GM18499 (cell line): ENCODE measurements at regions not wholly inside any gene's neighbourhood (a gene's known extent, or its start where the extent isn't known, plus 50 kb on each side); places are given as distances from the start of the nearest gene placed in this dataset.

Source experiments
- ATAC-seq: cut with Tn5 transposase; IDR thresholded peaks from one replicate; pipeline ENCODE4 v1.9.1; 2021; ENCODE audit warnings: moderate number of reproducible peaks; ENCODE audit not compliant: insufficient read depth, unreplicated experiment

- no peak for ATAC-seq
These were observed 169.1 kb downstream of the GUCY2F start for GRCh38 chrX:109312757-109313156.

GRCh38 chrX:109310031-109310430 lies 171.9 kb downstream of the GUCY2F start:
- ATAC-seq: no peak

GRCh38 chrX:109301177-109301576 lies 180.7 kb downstream of the GUCY2F start:
- ATAC-seq: no peak

GRCh38 chrX:109300415-109300814 lies 181.5 kb downstream of the GUCY2F start:
- no peak for ATAC-seq

- no peak for ATAC-seq
These were observed 182.8 kb downstream of the GUCY2F start for GRCh38 chrX:109299091-109299490.

- no peak for ATAC-seq
These were observed 187.6 kb downstream of the GUCY2F start for GRCh38 chrX:109294097-109294814.

- no peak for ATAC-seq
These were observed 198.0 kb downstream of the GUCY2F start for GRCh38 chrX:109283870-109284269.

GRCh38 chrX:109281483-109282275 lies 200.2 kb downstream of the GUCY2F start:
- peak; percentile 82 for ATAC-seq

- no peak for ATAC-seq
These were observed 207.1 kb downstream of the GUCY2F start for GRCh38 chrX:109274806-109275205.

- peak; percentile 95 for ATAC-seq
These were observed 211.1 kb downstream of the GUCY2F start for GRCh38 chrX:109270580-109271484.

- no peak for ATAC-seq
These were observed 213.5 kb downstream of the GUCY2F start for GRCh38 chrX:109268340-109268739.

GRCh38 chrX:109266034-109266433 lies 215.9 kb downstream of the GUCY2F start:
- no peak for ATAC-seq

GRCh38 chrX:109264878-109265277 lies 217.0 kb downstream of the GUCY2F start:
- ATAC-seq: no peak

GRCh38 chrX:109261279-109261678 lies 220.6 kb downstream of the GUCY2F start:
- no peak for ATAC-seq

GRCh38 chrX:109252789-109253188 lies 229.1 kb downstream of the GUCY2F start:
- no peak for ATAC-seq

- no peak for ATAC-seq
These were observed 263.1 kb downstream of the GUCY2F start for GRCh38 chrX:109218761-109219160.

GRCh38 chrX:109199726-109200125 lies 282.2 kb downstream of the GUCY2F start:
- no peak for ATAC-seq

GRCh38 chrX:109190542-109190941 lies 291.3 kb downstream of the GUCY2F start:
- ATAC-seq: peak; percentile 41

- peak; percentile 75 for ATAC-seq
These were observed 294.3 kb downstream of the GUCY2F start for GRCh38 chrX:109187473-109188168.

GRCh38 chrX:109186939-109187338 lies 294.9 kb downstream of the GUCY2F start:
- no peak for ATAC-seq
